ENCODE measurements at regions not wholly inside any gene's neighbourhood (a gene's known extent, or its start where the extent isn't known, plus 50 kb on each side); places are given as distances from the start of the nearest gene placed in this dataset.

- no peak for TF ChIP-seq CTCF (IDR thresholded peaks at IDR 0.05)
- TF ChIP-seq POLR2A (IDR thresholded peaks at IDR 0.05), result no peak
Measured at GRCh38 chrX:43087830-43088229, 309.9 kb upstream of the PPP1R2C start.
